GM23338 (cell line): ENCODE measurements at regions not wholly inside any gene's neighbourhood (a gene's known extent, or its start where the extent isn't known, plus 50 kb on each side); places are given as distances from the start of the nearest gene placed in this dataset.

ENCODE experiments used
- ATAC-seq: fragments of 200-7000 bp; cut with Tn5 transposase; 3 replicates; pipeline ENCODE4 v1.9.1; 2020
- DNase-seq: peaks from one replicate; pipeline ENCODE4 v3.0.0-alpha.2; 2015; ENCODE audit warnings: low spot score
- H2AFZ ChIP-seq: fragments of 200-600 bp; sonication (generic); 2 replicates; pipeline ENCODE4 v1.8.0; 2016; ENCODE audit warnings: antibody characterized with exemption, mild to moderate bottlenecking, moderate library complexity
- H3F3A ChIP-seq: fragments of 200-600 bp; sonication (generic); replicated peaks from 2 replicates; pipeline ENCODE4 v1.8.0; 2017; ENCODE audit warnings: antibody characterized with exemption, mixed run types, low read depth
- H3K27ac ChIP-seq: fragments of 200-600 bp; sonication (generic); 2 replicates; pipeline ENCODE4 v1.6.1; 2016; ENCODE audit warnings: low read depth
- H3K27me3 ChIP-seq: fragments of 200-600 bp; sonication (generic); 2 replicates; pipeline ENCODE4 v1.8.0; 2016; ENCODE audit warnings: mild to moderate bottlenecking, mixed run types, moderate library complexity; ENCODE audit not compliant: insufficient read depth
- H3K36me3 ChIP-seq: fragments of 200-600 bp; sonication (generic); 2 replicates; pipeline ENCODE4 v1.8.0; 2016; ENCODE audit warnings: mild to moderate bottlenecking; ENCODE audit not compliant: insufficient read depth
- H3K4me1 ChIP-seq: fragments of 200-600 bp; sonication (generic); 2 replicates; pipeline ENCODE4 v1.8.0; 2016; ENCODE audit warnings: mild to moderate bottlenecking, moderate library complexity; ENCODE audit not compliant: insufficient read depth
- H3K4me2 ChIP-seq: fragments of 200-600 bp; sonication (generic); 2 replicates; pipeline ENCODE4 v1.7.1; 2017; ENCODE audit warnings: mixed run types
- H3K4me3 ChIP-seq: fragments of 200-600 bp; sonication (generic); 2 replicates; pipeline ENCODE4 v1.6.1; 2016; ENCODE audit warnings: mixed run types
- H3K79me2 ChIP-seq: fragments of 200-600 bp; sonication (generic); replicated peaks from 2 replicates; pipeline ENCODE4 v1.8.0; 2017; ENCODE audit warnings: mild to moderate bottlenecking; ENCODE audit not compliant: insufficient read depth
- H3K9me2 ChIP-seq: fragments of 200-600 bp; sonication (generic); 2 replicates; pipeline ENCODE4 v1.8.0; 2017; ENCODE audit not compliant: insufficient read depth
- H4K20me1 ChIP-seq: fragments of 200-600 bp; sonication (generic); replicated peaks from 2 replicates; pipeline ENCODE4 v1.8.0; 2017; ENCODE audit warnings: mild to moderate bottlenecking; ENCODE audit not compliant: insufficient read depth
- H3K27ac Mint-ChIP-seq: 2 replicates; pipeline ENCODE4 v1.8.0; 2020; ENCODE audit warnings: inconsistent platforms, mild to moderate bottlenecking, moderate library complexity, mixed read lengths
- H3K27me3 Mint-ChIP-seq: 3 replicates; pipeline ENCODE4 v1.8.0; 2022; ENCODE audit warnings: low read depth, mild to moderate bottlenecking, moderate library complexity, mixed read lengths, inconsistent platforms; ENCODE audit not compliant: insufficient read depth, poor library complexity
- H3K36me3 Mint-ChIP-seq: 3 replicates; pipeline ENCODE4 v1.8.0; 2021; ENCODE audit warnings: low read depth, mild to moderate bottlenecking, inconsistent platforms, moderate library complexity, mixed read lengths
- H3K4me1 Mint-ChIP-seq: 3 replicates; pipeline ENCODE4 v1.8.0; 2020; ENCODE audit warnings: mild to moderate bottlenecking, inconsistent platforms, mixed read lengths
- H3K4me3 Mint-ChIP-seq: 3 replicates; pipeline ENCODE4 v1.8.0; 2021; ENCODE audit warnings: moderate library complexity, mild to moderate bottlenecking, inconsistent platforms, mixed read lengths
- H3K9me3 Mint-ChIP-seq: 3 replicates; pipeline ENCODE4 v1.8.0; 2020; ENCODE audit warnings: moderate library complexity, mild to moderate bottlenecking, inconsistent platforms, mixed read lengths
- CREB1 ChIP-seq: fragments of 250-450 bp; sonication (Bioruptor Pico); IDR thresholded peaks from 2 replicates; pipeline ENCODE4 v1.5.0; 2020; ENCODE audit warnings: low read depth, mild to moderate bottlenecking, moderate library complexity
- EZH2 ChIP-seq: fragments of 200-600 bp; sonication (generic); IDR thresholded peaks from one replicate; pipeline ENCODE4 v1.8.0; 2017; ENCODE audit warnings: antibody characterized with exemption, mild to moderate bottlenecking, low read depth; ENCODE audit not compliant: unreplicated experiment
- EZH2phosphoT487 ChIP-seq: fragments of 200-600 bp; sonication (generic); IDR thresholded peaks from one replicate; pipeline ENCODE4 v1.8.1; 2018; ENCODE audit warnings: antibody characterized with exemption; ENCODE audit not compliant: unreplicated experiment
- JUNB ChIP-seq: IDR thresholded peaks from one replicate; pipeline ENCODE4 v1.6.1; 2016; ENCODE audit warnings: antibody characterized with exemption; ENCODE audit not compliant: unreplicated experiment
- NANOG ChIP-seq: IDR thresholded peaks from 2 replicates; pipeline ENCODE4 v1.6.1; 2016; ENCODE audit warnings: antibody characterized with exemption, borderline replicate concordance
- POLR2AphosphoS5 ChIP-seq: IDR thresholded peaks from 2 replicates; pipeline ENCODE4 v1.6.1; 2016; ENCODE audit warnings: antibody characterized with exemption, low read depth
- STAT1 ChIP-seq: IDR thresholded peaks from one replicate; pipeline ENCODE4 v1.6.1; 2016; ENCODE audit warnings: antibody characterized with exemption; ENCODE audit not compliant: unreplicated experiment
- ZNF114 ChIP-seq: fragments of 250-450 bp; sonication (Bioruptor Pico); IDR thresholded peaks from 2 replicates; pipeline ENCODE4 v1.5.0; 2020; ENCODE audit warnings: mild to moderate bottlenecking, moderate library complexity
- ZNF331 ChIP-seq: fragments of 250-450 bp; sonication (Bioruptor Pico); IDR thresholded peaks from 2 replicates; pipeline ENCODE4 v1.5.0; 2020; ENCODE audit warnings: low read depth, mild to moderate bottlenecking, moderate library complexity
- TF ChIP-seq, protein P1 (sequence below): IDR thresholded peaks from one replicate; pipeline ENCODE4 v1.6.1; 2018; ENCODE audit warnings: antibody characterized with exemption; ENCODE audit not compliant: unreplicated experiment
- TF ChIP-seq, protein P2 (sequence below): fragments of 250-450 bp; sonication (Bioruptor Pico); IDR thresholded peaks from 2 replicates; pipeline ENCODE4 v1.5.0; 2020; ENCODE audit warnings: mild to moderate bottlenecking, moderate library complexity
- TF ChIP-seq, protein P3 (sequence below): IDR thresholded peaks from 2 replicates; pipeline ENCODE4 v1.6.1; 2016; ENCODE audit warnings: antibody characterized with exemption
- TF ChIP-seq, protein P4 (sequence below), 2 experiments: fragments of 200-600 bp in 1 of 2; sonication (generic) in 1 of 2; conservative IDR thresholded peaks; 2 replicates each; pipeline versions ENCODE4 v1.5.1 to v1.6.1; 2016 to 2017; ENCODE audit warnings: antibody characterized with exemption in 2 of 2, low read depth in 2 of 2, mild to moderate bottlenecking in 2 of 2, moderate library complexity in 1 of 2

DNA sequence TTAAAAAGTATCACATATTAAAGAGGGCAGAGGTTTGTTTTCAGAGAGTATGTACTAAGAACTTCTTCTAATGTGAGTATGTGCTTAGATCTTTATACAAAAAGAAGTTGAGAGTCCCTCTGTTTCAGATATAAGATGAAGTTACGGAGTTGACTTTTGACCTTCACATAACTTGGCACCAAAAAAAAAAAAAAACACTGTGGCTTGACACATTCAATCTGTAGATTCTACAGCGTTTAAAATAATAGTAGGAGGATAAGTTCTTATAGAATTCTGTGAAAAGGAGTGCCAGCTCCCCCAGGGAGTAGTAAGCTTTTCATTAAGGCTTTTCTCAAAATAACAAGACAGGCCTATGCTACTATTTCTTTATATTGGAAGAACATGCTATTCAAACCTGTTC lies 105.4 kb upstream of the LRP1B start:
- ATAC-seq (no peak), DNase-seq (no peak)
- peaks cover 11% of the 10 kb centered on the region; the same call in 2 of the 3 replicates for H3K4me1 Mint-ChIP-seq
- H3K4me3 ChIP-seq = no peak overlapping the region
- no peaks in the 10 kb centered on the region for H4K20me1 ChIP-seq
- no peaks in the 10 kb centered on the region for H3K36me3 ChIP-seq
- no peaks in the 10 kb centered on the region for H3K27me3 ChIP-seq
- peak overlapping the region; percentile 38; the same call in 1 of the 2 replicates for H2AFZ ChIP-seq
- no peaks in the 10 kb centered on the region for H3K79me2 ChIP-seq
- no peaks in the 10 kb centered on the region for H3F3A ChIP-seq
- H3K36me3 Mint-ChIP-seq = no peaks in the 10 kb centered on the region
- H3K4me1 ChIP-seq = 0 out of 2 replicates have a peak, but pooled peaks cover 4% of the 10 kb centered on the region
- TF ChIP-seq, protein P1, sequence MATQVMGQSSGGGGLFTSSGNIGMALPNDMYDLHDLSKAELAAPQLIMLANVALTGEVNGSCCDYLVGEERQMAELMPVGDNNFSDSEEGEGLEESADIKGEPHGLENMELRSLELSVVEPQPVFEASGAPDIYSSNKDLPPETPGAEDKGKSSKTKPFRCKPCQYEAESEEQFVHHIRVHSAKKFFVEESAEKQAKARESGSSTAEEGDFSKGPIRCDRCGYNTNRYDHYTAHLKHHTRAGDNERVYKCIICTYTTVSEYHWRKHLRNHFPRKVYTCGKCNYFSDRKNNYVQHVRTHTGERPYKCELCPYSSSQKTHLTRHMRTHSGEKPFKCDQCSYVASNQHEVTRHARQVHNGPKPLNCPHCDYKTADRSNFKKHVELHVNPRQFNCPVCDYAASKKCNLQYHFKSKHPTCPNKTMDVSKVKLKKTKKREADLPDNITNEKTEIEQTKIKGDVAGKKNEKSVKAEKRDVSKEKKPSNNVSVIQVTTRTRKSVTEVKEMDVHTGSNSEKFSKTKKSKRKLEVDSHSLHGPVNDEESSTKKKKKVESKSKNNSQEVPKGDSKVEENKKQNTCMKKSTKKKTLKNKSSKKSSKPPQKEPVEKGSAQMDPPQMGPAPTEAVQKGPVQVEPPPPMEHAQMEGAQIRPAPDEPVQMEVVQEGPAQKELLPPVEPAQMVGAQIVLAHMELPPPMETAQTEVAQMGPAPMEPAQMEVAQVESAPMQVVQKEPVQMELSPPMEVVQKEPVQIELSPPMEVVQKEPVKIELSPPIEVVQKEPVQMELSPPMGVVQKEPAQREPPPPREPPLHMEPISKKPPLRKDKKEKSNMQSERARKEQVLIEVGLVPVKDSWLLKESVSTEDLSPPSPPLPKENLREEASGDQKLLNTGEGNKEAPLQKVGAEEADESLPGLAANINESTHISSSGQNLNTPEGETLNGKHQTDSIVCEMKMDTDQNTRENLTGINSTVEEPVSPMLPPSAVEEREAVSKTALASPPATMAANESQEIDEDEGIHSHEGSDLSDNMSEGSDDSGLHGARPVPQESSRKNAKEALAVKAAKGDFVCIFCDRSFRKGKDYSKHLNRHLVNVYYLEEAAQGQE = no peak
- no peak for TF ChIP-seq CREB1 (CRISPR knock-in tag)
- TF ChIP-seq EZH2phosphoT487 = no peak
- TF ChIP-seq, protein P2, sequence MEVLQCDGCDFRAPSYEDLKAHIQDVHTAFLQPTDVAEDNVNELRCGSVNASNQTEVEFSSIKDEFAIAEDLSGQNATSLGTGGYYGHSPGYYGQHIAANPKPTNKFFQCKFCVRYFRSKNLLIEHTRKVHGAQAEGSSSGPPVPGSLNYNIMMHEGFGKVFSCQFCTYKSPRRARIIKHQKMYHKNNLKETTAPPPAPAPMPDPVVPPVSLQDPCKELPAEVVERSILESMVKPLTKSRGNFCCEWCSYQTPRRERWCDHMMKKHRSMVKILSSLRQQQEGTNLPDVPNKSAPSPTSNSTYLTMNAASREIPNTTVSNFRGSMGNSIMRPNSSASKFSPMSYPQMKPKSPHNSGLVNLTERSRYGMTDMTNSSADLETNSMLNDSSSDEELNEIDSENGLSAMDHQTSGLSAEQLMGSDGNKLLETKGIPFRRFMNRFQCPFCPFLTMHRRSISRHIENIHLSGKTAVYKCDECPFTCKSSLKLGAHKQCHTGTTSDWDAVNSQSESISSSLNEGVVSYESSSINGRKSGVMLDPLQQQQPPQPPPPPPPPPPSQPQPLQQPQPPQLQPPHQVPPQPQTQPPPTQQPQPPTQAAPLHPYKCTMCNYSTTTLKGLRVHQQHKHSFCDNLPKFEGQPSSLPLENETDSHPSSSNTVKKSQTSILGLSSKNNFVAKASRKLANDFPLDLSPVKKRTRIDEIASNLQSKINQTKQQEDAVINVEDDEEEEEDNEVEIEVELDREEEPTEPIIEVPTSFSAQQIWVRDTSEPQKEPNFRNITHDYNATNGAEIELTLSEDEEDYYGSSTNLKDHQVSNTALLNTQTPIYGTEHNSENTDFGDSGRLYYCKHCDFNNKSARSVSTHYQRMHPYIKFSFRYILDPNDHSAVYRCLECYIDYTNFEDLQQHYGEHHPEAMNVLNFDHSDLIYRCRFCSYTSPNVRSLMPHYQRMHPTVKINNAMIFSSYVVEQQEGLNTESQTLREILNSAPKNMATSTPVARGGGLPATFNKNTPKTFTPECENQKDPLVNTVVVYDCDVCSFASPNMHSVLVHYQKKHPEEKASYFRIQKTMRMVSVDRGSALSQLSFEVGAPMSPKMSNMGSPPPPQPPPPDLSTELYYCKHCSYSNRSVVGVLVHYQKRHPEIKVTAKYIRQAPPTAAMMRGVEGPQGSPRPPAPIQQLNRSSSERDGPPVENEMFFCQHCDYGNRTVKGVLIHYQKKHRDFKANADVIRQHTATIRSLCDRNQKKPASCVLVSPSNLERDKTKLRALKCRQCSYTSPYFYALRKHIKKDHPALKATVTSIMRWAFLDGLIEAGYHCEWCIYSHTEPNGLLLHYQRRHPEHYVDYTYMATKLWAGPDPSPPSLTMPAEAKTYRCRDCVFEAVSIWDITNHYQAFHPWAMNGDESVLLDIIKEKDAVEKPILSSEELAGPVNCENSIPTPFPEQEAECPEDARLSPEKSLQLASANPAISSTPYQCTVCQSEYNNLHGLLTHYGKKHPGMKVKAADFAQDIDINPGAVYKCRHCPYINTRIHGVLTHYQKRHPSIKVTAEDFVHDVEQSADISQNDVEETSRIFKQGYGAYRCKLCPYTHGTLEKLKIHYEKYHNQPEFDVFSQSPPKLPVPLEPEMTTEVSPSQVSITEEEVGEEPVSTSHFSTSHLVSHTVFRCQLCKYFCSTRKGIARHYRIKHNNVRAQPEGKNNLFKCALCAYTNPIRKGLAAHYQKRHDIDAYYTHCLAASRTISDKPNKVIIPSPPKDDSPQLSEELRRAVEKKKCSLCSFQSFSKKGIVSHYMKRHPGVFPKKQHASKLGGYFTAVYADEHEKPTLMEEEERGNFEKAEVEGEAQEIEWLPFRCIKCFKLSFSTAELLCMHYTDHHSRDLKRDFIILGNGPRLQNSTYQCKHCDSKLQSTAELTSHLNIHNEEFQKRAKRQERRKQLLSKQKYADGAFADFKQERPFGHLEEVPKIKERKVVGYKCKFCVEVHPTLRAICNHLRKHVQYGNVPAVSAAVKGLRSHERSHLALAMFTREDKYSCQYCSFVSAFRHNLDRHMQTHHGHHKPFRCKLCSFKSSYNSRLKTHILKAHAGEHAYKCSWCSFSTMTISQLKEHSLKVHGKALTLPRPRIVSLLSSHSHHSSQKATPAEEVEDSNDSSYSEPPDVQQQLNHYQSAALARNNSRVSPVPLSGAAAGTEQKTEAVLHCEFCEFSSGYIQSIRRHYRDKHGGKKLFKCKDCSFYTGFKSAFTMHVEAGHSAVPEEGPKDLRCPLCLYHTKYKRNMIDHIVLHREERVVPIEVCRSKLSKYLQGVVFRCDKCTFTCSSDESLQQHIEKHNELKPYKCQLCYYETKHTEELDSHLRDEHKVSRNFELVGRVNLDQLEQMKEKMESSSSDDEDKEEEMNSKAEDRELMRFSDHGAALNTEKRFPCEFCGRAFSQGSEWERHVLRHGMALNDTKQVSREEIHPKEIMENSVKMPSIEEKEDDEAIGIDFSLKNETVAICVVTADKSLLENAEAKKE (CRISPR knock-in tag) = no peak
- TF ChIP-seq ZNF114 (CRISPR knock-in tag) = no peak
- TF ChIP-seq, protein P3, sequence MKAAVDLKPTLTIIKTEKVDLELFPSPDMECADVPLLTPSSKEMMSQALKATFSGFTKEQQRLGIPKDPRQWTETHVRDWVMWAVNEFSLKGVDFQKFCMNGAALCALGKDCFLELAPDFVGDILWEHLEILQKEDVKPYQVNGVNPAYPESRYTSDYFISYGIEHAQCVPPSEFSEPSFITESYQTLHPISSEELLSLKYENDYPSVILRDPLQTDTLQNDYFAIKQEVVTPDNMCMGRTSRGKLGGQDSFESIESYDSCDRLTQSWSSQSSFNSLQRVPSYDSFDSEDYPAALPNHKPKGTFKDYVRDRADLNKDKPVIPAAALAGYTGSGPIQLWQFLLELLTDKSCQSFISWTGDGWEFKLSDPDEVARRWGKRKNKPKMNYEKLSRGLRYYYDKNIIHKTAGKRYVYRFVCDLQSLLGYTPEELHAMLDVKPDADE = no peak
- no peak for TF ChIP-seq STAT1
- no peak for TF ChIP-seq POLR2AphosphoS5
- no peak for TF ChIP-seq NANOG
- no peak for TF ChIP-seq EZH2
- TF ChIP-seq ZNF331 (CRISPR knock-in tag) = no peak
- TF ChIP-seq, protein P4, sequence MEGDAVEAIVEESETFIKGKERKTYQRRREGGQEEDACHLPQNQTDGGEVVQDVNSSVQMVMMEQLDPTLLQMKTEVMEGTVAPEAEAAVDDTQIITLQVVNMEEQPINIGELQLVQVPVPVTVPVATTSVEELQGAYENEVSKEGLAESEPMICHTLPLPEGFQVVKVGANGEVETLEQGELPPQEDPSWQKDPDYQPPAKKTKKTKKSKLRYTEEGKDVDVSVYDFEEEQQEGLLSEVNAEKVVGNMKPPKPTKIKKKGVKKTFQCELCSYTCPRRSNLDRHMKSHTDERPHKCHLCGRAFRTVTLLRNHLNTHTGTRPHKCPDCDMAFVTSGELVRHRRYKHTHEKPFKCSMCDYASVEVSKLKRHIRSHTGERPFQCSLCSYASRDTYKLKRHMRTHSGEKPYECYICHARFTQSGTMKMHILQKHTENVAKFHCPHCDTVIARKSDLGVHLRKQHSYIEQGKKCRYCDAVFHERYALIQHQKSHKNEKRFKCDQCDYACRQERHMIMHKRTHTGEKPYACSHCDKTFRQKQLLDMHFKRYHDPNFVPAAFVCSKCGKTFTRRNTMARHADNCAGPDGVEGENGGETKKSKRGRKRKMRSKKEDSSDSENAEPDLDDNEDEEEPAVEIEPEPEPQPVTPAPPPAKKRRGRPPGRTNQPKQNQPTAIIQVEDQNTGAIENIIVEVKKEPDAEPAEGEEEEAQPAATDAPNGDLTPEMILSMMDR (conservative IDR thresholded peaks at IDR 0.05; ENCODE audit: low read depth in 2 of 2) = no peak
- no peak for TF ChIP-seq JUNB
- no peak overlapping the region for H3K4me3 Mint-ChIP-seq
- no peak overlapping the region for H3K27ac Mint-ChIP-seq
- no peaks in the 10 kb centered on the region; the same call in 2 of the 3 replicates for H3K9me3 Mint-ChIP-seq
- no peak overlapping the region for H3K27ac ChIP-seq
- no peaks in the 10 kb centered on the region for H3K9me2 ChIP-seq
- H3K4me2 ChIP-seq = no peak overlapping the region
- no peaks in the 10 kb centered on the region for H3K27me3 Mint-ChIP-seq
